NCI-H146 treated with DMSO at 0.1 percent for 48 hours (cell line): ENCODE measurements at regions not wholly inside any gene's neighbourhood (a gene's known extent, or its start where the extent isn't known, plus 50 kb on each side); places are given as distances from the start of the nearest gene placed in this dataset.
"Not testable (repeated sequence)": the region's sequence is repeated elsewhere in the genome, so short reads cannot be mapped to it uniquely, and the experiment has no call there.

Experiments used
- DNase-seq: peaks from one replicate; lab custom pipeline; 2025; ENCODE audit not compliant: unreplicated experiment; lab: John Stamatoyannopoulos, UW

DNA sequence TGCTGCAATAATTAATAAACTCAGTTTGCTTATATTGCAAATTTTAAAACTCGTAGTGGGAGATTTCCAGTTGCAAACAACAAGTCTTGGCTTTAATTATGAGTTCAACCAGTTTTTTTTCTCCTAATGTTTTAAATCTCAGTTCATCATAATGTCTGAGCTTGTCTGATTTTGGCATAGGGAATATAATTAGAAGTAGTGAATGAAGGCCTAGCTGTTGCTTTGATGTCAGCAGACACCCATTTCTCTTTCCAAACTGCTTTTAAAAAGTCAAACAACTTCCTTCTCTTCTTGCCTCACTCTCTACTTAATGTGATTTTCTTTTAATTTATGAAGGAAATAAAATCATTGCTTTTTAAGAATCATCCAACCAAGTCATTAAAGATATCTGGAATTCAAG lies 1462.1 kb downstream of the DPP10 start:
- no peak for DNase-seq

DNA sequence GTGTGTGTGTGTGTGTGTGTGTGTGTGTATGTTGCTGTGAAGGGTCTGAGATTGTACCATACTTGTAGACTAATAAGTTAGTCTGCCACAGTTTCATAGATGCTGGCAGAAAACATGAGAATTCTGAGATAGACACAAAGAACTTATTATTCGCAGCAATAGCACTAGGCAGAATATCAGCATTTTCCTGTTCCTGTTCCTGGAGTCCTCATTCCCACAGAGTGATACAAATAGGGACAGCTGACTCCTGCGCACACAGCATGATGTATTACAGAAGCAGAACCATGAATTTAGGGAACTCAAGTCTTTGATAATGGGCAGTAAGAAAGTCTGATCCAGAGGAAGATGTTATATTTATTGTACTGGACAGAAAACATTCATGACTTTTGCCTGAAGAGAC lies 1466.3 kb downstream of the DPP10 start:
- DNase-seq, result no peak

DNA sequence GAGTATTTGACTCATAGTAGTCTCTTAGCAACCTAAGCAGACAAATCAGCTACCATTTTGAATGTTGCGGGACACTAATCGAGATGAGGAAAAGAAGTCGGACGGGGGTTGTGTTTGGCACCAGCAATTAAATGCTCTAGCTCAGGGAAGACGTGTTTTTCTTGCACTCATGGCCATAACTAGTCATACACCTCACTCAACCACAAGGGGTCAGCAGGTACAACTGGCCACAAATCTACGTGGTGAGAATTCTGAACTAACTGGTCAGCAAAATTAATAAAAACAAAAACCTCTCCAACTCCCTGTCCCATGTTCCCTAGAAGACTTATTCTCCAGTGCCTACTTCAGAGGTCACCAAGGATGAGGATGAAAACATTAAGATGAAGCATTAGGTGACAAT lies 1467.8 kb downstream of the DPP10 start:
- no peak for DNase-seq

DNA sequence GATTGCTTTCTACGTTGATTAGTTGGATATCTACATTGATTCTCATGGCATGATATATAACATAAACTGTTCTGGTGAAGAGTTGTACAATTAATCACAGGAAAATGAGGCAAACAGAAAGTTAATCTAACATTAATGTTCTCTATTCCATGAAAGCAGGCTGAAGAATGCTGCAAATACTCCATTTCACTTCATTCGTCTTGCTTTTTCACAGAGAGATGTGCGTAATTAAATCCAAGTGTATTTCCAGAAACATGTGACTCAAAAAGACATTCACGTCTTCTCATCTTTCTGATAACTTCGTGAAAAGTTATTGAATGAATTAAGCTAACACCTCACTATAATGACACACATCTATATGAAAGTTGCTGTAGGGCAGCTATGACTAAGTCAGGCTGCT lies 1471.5 kb downstream of the DPP10 start:
- DNase-seq, result no peak

DNA sequence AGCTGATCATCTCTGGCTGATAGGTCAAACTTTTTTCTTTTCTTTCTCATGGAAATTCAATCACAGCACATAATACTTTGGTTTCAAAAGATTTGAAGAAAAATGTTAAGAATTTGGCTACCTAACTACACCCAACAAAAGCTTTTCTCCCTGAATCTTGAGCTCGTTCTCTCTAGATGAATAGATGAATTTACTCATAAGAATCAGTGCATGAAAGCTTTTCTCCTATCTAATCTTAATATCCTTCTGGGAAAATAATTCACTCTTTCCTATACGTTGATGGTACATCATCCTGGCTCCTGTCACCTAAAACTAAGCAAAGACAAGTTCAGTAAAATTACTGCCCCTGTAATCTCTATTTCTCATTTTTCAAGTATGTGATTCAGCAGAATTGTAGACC lies 1479.1 kb downstream of the DPP10 start:
- no peak for DNase-seq

DNA sequence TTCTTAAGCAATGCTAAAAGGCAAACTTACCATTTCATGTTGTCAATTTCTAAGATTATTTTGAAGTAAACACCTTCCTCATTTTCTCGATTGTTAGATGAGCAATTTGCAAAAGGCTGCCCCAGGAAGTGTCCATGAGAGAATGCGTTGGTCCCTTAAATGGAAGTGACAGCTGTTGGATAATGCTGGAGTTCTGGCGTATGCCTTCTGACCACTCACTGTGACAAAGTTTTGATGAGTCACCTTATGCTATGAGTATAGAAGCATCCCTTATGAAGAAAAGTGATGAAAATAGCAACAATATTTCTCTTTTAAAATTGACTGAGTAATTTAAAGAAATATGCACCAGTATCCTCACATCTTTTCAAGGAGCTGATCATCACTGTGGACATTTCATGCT lies 1497.5 kb downstream of the DPP10 start:
- no peak for DNase-seq

DNA sequence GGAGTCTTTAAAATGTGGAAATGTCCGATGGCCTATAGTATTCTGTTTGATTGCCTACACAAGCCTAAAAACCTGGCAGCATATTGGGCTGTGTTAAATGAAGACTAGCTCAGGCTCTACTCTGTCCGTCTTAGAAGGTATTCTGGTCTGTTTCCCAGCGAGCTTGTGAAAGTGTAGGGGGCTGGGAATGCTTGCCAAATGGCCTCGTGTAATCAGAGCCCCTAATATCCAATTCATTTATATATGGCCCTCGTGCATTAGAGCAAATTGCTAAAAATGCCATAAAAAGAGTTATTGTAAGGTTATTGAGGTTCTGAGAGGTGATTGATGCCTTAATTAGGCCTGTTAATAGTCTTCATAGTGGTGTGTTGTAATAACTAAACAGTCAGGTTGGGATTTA lies 1500.4 kb downstream of the DPP10 start:
- no peak for DNase-seq

DNA sequence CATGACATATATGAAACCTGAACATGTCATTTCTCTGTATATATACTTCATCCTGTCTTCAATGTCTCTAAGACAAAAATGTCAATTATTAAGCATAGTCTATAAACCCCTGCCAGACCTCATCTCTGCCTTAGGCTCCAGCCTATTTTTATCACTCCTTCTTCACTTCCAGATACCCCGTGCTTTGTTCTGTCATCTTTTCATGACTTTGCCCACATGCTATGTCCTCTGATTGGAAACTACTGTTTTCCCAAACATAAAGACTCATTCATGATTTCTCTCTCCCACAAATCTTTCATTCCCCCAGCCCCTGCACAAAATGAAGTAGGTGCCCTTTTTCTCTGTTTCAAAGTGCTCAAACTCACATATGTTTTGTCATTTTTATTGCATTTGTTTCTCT lies 1503.9 kb downstream of the DPP10 start:
- DNase-seq, result no peak

DNA sequence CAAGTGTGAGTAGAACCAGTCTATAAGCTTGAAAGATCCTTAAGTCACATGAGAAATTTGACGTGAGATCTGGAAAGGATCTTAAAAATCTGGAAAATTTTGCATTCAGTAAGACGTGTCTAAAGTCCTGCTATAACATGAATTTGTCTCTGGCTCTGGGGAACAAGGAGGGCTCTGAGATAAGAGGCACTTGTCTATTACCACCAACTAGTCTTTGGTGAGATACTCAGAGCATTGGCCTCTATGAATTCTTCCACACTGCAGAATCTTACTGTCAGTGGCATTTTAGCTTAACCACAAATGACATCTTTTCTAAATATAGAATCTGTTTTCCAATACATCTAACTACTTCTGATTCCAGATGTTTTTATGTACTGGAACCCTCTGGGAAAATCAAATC lies 1504.5 kb downstream of the DPP10 start:
- no peak for DNase-seq

DNA sequence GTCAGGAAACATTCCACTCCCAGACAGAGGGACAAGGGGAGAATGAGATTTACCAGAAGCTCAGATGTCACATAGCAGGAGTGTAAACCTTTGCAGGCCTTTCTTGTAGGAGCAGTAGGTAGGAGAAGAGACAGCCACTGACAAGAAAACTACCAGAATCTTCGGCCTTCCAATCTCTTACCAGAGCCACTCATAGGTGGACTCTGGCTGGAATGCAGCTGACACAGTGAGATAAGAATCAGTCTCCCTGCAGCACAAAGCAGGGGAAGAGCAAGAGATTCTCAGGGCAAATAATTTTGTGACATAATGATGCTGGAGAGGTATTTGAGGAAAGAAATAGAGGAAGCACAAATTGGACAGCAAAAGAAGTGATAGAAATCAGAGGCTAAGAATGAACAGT lies 1534.5 kb downstream of the DPP10 start:
- no peak for DNase-seq

DNA sequence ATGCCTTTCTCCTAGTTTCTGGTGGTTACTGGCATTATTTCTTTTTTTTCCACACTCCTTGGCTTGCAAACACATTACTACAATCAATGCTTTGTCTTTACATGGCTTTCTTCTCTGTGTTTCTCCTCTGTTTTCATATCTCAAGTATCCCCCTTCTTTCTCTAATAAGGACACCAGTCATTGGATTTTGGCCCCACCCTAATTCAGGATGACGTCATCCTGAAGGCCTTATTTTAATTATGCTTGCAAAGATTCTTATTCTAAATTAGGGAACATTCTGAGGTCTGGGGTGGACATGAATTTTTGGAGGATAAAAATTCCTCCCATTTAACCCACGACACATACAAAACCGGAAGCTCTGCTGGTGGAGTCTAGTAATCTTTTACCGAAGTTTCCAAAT lies 1556.6 kb downstream of the DPP10 start:
- no peak for DNase-seq

DNA sequence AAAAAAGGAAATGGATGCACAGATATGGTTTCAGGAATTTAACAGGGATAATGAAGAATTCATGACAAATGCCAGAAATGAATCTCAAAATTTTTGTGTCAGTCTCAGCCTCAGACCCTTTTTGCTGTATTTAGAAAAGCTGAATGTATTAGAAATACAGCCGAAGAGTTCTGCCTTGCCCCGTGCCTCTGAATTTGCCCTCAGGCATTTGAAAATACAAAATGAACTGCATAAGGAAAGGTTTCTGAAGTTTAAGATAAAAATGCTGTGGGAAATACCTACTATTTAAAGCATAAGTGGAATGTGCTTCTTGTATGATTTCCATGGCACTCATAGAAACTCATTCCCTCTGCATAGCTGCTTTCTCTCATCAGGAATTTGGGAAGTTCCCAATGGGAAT lies 1580.6 kb downstream of the DPP10 start:
- DNase-seq, result no peak

DNA sequence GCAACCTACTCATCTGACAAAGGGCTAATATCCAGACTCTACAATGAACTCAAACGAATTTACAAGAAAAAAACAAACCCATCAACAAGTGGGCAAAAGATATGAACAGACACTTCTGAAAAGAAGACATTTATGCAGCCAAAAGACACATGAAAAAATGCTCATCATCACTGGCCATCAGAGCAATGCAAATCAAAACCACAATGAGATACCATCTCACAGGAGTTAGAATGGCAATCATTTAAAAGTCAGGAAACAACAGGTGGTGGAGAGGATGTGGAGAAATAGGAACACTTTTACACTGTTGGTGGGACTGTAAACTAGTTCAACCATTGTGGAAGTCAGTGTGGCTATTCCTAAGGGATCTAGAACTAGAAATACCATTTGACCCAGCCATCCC lies 1596.3 kb downstream of the DPP10 start:
- DNase-seq, result not testable (repeated sequence)

DNA sequence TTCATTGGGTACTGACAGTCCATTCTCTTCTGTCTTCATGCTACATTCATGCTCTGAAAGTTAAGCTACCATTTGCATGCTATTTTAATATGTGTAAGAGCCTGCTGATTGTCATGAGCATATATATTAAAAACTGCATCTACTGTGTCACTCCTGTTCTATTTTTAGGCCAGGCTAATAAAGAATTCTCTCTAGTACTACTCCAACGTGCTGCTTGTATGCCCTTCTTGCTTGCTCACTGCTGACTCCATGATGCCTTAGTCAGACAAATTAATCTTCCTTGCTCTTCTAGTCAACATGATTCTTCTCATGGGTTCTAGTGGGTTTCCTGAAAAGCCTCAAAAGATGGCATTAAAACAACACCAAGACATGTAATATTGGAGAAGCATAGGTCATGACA lies 1600.1 kb downstream of the DPP10 start:
- DNase-seq, result no peak

DNA sequence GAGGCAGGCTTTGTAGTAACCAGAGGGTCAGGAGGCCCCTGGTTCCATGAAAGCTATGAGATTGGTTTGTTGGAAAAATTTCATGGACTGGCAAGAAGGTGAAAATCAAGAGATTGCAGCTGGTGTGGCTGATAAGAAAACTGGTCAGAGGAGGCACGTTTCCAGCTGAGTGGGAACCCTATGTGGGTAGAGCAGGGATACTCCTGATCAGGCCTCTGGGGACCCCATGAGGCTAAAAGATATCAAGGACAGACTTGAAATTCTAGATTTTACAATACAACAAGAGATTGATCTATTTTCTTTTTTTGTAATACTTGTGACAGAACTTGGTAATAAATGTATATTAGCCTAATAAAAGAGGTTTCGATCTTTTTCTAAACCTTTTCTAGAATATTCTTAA lies 1615.1 kb downstream of the DPP10 start:
- no peak for DNase-seq

DNA sequence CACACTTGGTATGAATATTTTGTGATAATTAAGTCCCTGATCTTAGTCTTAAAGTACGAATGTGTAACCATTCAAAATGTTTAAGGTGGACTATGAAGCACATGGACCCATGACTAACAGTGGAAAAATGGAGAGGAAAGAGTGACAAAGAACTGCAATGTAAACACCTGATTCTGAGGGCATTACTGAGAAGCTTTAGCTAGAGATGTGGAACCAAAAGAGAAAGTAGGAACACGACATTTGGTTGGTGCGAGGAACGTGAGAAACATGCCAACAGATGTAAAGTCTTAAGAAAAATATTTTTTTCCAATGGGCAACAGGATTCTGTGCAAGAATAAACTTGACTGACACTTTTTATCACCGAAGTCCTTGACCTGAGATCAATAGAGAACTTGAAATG lies 1618.6 kb downstream of the DPP10 start:
- no peak for DNase-seq

DNA sequence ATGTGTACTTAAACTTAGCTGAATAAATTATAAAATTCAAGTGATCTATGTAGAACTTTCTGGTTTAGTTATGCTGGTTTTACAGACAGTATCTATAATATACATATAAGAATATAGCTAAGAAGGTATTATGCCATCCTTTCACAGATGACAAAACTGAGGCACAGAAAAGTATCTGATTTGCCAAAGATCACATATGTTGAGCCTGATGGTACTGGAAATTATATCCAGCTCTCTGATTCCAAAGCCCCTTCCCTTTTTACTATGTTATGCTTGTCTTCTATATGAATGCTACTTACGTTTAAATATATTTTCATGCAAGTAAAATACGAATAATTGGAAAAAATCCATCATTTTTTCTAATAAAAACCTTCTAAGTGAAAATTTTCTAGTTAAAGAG lies 1631.3 kb downstream of the DPP10 start:
- DNase-seq, result no peak

DNA sequence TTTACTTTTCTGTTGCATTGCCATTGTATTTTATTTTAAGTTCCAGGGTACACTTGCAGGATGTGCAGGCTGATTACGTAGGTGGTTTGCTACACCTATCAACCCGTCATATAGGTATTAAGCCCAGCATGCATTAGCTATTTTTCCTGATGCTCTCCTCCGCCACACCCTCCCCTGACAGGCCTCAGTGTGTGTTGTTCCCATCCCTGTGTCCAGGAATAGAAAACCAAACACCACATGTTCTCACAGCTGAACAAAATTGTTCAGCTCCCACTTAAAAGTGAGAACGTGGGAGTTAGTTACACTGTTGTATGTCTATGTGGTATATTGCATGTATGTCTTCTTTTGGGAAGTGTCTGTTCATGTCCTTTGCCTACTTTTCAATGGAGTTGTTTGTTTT lies 1631.7 kb downstream of the DPP10 start:
- DNase-seq, result no peak

DNA sequence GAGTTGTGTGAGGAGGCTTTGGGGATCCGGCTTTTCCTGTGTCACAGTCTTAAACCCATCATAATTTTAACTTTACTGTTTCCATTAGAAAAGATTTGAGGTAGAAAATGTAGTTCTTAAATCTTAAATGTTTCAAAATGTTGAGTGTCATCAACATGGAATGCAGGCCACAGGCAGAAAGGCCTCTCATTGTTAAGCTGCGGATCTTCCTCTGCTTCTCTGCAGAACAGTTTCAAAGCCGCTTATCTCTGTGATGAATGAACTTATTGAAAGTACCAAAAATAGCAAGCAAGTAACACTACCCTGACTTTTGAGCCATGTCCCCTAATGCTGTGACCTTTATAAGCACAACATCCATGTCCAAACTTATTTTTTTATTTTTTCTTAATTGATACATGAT lies 1645.8 kb downstream of the DPP10 start:
- DNase-seq, result no peak

DNA sequence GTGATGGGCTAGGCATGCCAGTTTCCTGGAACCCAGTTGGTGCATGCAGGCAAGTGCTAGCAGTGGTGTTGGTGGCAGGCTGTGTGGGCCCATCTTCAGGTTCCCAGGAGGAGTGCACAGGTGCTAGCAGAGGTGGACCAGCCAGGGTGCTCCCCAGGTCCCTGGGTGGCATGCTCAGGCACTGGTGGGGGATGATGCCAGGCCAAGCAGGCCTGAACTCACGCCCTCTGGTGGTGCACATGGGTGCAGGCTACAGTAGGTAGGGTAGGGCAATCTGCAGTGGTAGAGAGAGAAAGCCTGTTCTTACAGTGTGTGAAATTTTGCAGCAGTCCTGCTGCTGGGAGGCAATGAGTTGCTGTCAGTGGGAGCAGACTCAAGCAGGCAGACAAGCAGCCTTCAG lies 1651.8 kb downstream of the DPP10 start:
- no peak for DNase-seq

DNA sequence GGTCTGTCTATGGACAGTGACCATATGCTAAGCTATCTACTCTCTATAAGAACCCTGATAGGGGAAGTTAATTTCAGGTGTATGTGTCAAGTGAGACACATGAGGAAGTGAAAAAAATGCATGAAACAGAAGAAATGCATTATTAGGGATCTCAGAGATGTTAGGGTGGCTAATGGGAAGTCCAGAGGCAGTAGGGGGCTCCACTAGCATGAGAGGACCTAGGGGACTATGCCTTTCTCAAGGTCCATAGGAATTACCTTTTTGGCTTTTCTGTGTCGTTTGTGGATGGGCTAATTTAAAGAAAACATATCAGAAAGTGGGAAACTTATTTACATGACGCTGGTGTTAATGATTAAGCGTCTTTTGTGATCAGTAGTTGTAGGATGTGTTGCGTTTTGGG lies 1653.2 kb downstream of the DPP10 start:
- no peak for DNase-seq

DNA sequence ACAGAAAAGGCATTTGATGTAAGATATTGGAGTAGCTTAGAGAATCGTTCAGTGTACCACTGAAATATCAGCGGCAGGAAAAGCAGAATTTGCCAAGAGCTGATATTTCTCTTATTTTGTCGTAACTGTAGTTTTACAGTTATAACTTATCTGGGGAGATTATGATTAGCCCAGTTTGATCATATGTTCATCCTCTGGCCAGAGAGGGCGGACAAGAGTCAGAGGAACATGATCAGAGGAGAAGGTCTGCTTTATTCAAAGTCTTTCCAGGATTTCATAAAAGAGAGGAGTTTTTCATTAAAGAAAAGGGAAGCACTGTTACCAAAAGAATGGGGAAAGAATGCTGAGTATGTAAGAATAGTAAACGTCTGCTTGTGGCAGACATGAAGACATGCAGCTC lies 1655.6 kb downstream of the DPP10 start:
- DNase-seq, result no peak

DNA sequence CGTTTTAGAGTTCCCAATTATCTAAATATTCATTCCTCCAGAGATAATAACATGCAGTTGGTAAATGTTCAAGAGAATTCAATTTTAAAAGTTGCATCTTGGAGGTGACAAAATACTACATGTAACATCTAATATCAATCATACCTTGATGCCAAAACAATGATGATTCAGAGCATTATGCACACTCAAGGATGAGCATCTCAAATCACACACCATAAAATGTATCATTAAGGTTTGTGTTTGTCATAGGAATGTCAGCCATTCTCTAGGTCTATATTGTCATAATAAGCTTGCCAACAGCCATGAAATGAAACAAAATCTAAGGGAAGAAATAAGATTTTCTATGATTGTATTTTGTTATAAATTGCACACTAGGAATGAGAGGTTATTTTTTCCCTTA lies 1667.0 kb downstream of the DPP10 start:
- DNase-seq, result no peak

DNA sequence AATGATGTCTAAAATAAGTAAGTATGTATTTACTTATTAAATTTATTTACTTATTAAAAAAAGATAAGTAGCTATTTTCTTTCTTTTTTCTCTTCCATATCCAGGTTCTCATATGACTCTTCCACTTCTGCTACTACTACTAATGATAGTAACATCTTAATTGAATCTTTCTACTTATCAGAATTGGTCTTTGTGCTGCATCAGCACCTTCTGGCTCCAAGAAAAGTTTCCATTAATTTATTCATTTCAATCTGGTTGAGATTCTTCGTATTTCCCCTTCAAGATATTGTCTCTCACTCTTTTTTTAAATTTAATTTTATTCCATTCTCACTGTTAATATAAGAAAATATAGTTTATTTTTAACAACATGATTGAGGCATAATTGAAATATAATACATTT lies 1675.4 kb downstream of the DPP10 start:
- DNase-seq, result no peak
